GM18519 (cell line): ENCODE measurements at regions not wholly inside any gene's neighbourhood (a gene's known extent, or its start where the extent isn't known, plus 50 kb on each side); places are given as distances from the start of the nearest gene placed in this dataset.
"Not testable (repeated sequence)": the region's sequence is repeated elsewhere in the genome, so short reads cannot be mapped to it uniquely, and the experiment has no call there.

Experiments
- ATAC-seq: cut with Tn5 transposase; IDR thresholded peaks from one replicate; pipeline ENCODE4 v1.9.1; 2021; ENCODE audit warnings: mild to moderate bottlenecking, moderate library complexity; ENCODE audit not compliant: unreplicated experiment, low FRiP score

- ATAC-seq = no peak
These were observed 99.2 kb upstream of the UXS1 start for GRCh38 chr2:106293271-106293783.

- no peak for ATAC-seq
These were observed 98.5 kb upstream of the UXS1 start for GRCh38 chr2:106292627-106293026.

DNA sequence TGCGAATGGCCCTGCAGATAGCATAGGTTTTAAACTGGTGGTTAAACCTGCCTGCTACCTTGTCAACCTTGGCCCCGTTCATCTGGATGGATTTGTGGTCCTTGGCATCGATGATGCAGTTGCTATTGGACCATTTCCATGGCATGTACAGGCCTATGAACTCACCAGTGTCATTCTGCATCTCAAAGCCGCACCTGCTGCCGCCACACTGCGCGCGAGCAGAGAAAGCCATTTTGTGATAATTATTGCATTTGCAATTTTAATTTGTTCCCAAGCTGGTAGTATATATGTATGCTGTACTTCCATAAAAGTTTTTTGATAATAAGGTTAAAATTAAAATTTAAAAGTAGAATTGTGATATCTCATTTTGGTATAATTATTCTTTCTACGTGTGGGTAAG, 94.8 kb upstream of the UXS1 start:
- ATAC-seq = no peak

DNA sequence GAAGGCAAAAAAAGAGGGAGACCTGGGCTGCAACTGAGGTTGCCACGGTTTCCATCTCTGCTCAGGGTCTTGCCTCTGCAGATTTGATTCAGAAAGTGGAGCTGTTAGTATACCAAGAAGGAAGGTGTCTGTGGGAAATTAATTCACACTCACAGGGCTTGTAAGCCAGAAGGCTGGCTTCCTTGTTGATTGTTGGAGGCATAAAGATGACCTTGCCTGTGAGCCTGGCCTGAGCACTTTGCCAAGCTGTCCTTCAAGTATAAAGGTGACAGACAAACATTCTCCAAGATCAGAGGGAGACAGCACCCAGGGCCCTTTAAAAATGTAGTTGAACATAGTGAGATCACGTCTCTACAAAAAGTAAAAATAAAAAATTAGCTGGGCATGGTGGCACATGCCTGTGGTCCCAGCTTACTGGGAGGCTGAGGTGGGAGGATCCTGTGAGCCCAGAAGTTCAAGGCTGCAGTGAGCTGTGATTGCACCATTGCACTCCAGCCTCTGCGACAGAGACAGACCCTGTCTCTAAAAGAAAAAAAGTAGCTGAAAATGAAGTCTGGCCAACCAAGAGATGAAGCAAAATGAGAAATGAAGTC, 91.2 kb upstream of the UXS1 start:
- no peak for ATAC-seq

GRCh38 chr2:106284691-106285202, 90.6 kb upstream of the UXS1 start:
- ATAC-seq = no peak

GRCh38 chr2:106284255-106284654, 90.2 kb upstream of the UXS1 start:
- no peak for ATAC-seq

DNA sequence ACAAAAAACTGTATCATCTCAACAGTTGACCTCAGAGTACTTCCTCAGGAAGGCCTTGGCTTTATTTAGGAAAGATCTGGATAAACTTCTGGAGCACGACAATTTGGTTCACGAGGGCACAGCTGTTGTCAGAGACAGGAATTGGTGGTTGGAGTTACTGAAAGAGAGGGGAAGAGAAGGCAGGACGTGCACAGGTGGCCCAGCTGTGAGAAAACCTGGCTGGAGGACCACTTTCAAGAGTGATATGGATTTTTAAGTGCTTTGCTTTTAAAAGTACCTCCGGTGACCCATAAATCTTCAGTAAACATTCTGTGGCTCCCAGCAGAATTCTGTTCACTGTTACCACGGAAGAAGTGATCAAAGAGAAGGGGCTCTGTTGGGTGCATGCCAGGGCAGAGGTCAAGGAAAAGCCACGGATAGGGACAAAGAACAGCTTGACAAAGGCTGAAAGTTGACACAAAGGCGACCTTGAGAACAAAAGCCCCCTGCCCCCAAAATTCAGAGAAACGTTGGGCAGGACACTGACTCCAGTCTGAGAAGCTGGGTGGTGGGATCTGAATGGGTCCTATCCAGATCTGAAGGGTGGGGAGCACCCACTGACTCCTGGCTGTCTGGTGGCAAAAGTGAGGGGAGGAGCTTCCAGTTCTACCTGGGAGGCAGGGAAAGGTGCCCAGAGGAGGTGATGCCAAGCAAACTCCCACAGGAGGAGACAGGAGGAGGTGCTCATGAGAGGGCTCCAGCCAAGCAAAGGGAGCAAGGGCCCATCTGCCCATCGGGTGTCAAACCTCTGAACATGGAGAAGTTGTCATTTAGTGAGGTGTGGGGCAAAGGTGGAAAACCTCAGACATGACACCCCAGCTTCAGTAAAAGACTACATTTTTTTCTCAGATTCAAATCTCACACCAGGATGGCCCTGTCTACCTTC, 89.4 kb upstream of the UXS1 start:
- ATAC-seq = not testable (repeated sequence)

GRCh38 chr2:106282462-106283170, 88.5 kb upstream of the UXS1 start:
- ATAC-seq = no peak

- not testable (repeated sequence) for ATAC-seq
These were observed 87.9 kb upstream of the UXS1 start for GRCh38 chr2:106281907-106282430.

DNA sequence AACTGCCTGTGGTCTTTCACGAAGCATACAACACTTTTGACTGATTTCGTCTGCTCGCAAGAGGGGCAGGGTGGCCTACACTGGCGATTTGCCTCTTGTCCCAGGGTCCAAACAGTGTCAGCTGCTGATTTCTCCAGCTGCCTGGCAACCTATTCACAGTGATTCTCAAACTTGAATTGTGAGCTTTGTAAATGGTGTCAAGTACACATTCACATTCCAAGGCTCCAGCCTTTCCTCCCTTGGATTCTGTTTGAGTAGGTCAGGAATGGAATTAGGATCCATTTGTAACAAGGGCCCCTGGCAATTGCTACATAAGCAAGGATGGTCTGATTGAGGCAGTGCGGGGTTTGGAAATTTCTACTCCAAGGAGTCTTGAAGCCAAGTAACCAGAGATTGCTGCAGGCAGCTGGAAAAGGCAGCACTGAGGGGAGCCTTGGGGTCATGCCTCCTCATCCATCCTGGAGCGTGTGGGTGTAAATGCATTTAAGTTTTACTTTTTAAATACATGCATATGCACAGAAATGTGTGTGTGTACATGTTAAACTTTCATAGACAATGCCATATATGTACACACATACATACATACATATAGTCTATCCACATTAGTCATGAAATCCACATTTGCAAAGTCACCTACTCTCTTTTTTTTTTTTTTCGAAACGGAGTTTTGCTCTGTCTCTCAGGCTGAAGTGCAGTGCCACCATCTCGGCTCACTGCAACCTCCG, 86.8 kb upstream of the UXS1 start:
- no peak for ATAC-seq

GRCh38 chr2:106280224-106280623, 86.1 kb upstream of the UXS1 start:
- no peak for ATAC-seq

DNA sequence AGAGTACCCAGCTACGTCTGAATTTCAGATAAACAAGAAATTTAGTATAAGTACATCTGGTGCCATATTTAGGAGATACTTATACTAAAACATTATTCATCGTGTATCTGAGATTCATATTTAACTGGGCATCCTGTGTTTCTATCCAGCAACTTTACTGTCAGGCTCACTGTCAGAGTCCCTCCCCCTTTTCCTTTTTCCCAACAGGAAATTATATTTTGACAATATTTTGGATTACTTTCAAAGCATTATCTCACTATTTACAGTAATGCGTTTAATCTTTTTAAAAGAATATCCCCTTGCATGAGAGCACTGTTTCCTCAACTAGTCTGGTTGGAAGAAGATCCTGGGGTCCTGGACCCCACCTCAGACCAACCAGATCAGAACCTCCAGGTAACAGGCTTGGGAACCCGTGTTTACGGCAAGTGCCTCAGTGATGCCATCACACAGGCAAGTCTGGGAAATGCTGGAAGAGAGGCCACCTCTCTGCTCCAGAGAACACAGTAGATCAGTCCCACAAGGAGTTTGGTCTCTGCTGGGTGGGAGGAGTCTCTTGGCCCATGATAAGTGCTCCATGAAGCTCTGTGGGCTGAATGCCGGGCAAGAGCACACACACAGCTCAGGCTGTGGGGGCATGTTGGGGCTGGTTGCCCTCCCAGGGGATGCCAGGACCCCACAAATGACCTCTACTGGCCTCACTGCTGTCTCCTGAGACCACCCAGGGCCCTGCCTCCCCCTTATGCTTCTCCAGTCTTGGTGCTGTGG, 84.2 kb upstream of the UXS1 start:
- no peak for ATAC-seq

DNA sequence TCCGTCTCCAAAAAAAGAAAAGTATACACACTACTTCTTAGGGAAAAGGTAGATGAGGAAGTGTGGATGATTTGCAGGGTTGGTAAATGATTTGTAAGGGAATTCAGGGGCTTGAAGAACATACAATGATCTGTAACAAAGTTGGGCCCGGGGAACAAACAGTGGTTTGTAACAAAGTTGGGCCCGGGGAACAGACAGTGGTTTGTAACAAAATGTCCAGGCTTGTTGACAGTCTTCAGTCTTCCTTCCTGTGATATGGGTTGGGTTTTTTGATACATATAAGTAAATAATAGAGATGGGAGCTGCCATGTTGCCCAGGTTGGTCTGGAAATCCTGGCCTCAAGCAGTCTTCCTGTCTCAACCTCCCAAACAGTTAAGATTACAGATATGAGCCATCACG, 83.3 kb upstream of the UXS1 start:
- no peak for ATAC-seq

GRCh38 chr2:106275971-106276370, 81.9 kb upstream of the UXS1 start:
- ATAC-seq = no peak

- no peak for ATAC-seq
These were observed 80.6 kb upstream of the UXS1 start for GRCh38 chr2:106274668-106275067.

DNA sequence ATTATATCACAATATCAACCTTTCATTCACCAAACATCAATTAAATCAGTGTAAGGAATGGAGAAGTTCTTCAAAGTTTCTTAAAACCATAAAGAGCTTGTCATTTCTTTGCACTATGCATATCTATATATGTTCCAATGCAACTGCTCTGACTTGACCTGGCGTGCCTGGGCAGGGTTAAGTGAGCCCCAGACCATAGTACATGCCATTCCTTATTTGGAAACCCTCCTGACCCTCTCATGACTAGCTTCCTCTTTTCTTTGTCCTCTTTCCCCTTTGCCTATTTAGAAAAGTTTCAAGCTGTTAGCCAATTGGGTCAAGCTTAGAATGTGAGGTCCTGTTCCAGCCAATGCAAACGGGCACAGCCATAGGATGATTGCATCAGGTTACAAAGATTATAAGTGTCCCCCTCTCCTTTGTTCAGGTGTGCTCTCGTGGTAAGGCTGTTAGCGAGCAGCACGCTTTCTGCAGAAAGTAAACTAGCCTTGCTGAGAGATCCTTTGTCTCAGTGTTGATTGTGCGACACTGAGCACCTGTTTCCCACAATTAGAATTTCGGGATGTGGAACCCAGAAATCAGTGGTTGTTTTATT, 78.2 kb upstream of the UXS1 start:
- no peak for ATAC-seq

DNA sequence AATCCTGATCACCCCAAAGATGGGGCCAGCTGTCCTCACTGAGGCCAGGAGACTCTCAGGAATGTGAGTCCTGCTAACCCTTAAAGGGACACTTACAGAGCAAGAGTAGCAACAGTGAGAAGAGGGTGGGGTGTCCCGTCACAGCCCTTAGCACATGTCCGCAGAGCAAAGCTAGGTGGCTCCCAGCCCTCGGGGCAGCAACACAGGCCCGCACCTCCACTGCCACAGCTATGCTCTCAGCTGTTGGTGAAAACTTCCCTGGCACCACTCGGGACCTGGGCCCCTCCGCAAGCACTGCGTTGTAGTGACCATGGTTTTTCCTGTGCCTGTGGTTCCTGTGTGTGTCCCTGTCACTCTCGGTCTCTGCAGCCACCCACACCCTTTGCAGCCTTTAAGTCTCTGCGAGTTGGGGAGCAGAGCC, 76.4 kb upstream of the UXS1 start:
- ATAC-seq = no peak

DNA sequence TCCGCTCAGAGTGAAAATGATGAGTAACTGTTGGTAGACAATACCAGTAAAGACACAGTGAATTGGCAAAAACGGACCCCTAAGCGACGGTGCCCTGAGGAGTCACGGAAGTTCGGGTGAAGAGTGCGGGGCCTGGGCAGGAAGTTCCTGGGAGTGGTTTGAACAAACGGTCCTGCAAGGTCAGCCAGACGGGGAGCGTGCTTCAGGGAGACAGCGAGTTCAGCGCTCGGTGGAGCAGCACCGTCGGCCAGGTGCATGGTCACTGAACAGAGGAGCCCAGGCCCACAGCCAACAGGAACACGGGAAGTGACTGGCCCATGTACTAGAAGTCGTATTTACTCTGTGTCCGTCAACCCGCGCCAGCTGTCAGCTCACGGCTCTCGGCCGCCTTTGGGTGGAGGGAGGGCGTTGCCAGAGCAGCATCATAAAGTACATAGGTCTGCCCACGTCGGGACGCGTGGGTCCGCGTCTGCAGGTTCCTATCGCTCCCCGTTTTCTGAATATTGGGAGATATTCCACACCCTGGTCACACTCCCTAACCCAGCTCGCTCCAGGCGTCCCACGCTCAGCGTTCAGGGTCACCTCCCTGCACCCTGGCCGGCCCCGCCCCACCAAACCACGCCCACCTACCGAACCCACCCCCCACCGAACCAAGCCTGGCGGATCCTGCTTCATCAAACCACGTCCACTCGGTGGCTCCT, 75.6 kb upstream of the UXS1 start:
- ATAC-seq = no peak
